GM12872 (cell line): ENCODE measurements at regions not wholly inside any gene's neighbourhood (a gene's known extent, or its start where the extent isn't known, plus 50 kb on each side); places are given as distances from the start of the nearest gene placed in this dataset.

ENCODE experiments used
- CTCF ChIP-seq: IDR thresholded peaks from 3 replicates; pipeline ENCODE4 v1.5.1; 2011; ENCODE audit warnings: low read depth, mild to moderate bottlenecking, low read length, moderate library complexity; ENCODE audit not compliant: insufficient read depth

- no peak for TF ChIP-seq CTCF
Observed at GRCh38 chr5:74103131-74104023, 477.4 kb downstream of the ARHGEF28 start.

DNA sequence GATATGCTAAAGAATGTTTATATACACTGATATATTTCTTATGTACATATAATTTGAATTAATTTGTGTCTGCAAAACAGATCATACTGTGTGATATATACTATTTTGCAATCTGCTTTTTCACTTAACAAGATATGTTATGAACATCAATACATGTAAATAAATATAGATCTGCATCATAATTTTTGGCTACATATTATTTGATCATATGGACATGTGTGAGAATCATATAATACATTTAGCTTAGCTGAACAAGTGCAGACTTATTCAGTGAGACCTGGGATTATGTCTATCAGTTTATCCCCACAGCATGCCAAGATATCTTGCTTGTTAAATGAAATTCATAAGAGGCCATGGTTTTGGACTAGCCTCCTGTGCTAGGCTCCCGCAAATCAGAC, 474.3 kb downstream of the ARHGEF28 start:
- TF ChIP-seq CTCF = no peak

- TF ChIP-seq CTCF = no peak
Observed at GRCh38 chr5:74099538-74100267, 473.7 kb downstream of the ARHGEF28 start.

- no peak for TF ChIP-seq CTCF
Observed at GRCh38 chr5:74098941-74099340, 472.9 kb downstream of the ARHGEF28 start.

DNA sequence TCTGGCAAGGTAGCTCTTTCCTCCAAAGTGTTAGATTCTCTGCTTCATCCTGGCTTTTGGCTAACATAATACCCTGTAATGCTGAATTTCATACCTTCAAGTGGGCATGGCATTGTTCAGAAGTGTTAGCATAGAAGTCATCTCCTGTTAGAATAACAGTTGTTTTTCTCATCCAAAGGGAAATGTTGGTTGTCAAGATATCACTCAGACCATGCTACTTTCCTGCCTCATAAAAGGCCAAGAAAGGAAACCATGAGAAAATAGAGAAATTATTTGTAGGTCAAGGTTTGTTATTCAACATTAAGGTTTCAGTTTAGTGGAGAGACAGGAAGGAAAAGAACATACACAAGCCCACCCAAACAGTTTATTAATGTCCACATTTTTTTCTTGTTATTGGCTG, 472.5 kb downstream of the ARHGEF28 start:
- TF ChIP-seq CTCF = no peak

DNA sequence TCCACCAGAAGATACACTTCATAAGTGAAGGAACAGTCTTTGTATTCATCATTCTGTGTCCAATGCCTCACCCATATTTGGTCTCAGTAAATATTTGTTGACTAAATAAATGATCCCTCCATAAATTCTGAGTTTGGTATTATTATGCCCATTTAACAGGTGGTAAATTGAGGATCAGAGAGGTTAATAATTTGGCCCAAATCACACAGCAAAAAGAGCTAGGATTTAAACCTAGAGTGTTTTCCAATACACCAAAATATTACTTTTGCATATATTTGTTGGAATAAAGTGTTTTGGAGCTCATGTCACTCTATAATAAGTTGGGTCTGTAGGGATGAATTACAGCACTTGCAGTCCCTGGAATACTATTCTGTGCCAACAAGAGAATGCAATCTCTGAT, 470.3 kb downstream of the ARHGEF28 start:
- TF ChIP-seq CTCF = no peak

- TF ChIP-seq CTCF = no peak
Observed at GRCh38 chr5:74095871-74096270, 469.9 kb downstream of the ARHGEF28 start.
